ENCODE measurements at regions not wholly inside any gene's neighbourhood (a gene's known extent, or its start where the extent isn't known, plus 50 kb on each side); places are given as distances from the start of the nearest gene placed in this dataset.

DNA sequence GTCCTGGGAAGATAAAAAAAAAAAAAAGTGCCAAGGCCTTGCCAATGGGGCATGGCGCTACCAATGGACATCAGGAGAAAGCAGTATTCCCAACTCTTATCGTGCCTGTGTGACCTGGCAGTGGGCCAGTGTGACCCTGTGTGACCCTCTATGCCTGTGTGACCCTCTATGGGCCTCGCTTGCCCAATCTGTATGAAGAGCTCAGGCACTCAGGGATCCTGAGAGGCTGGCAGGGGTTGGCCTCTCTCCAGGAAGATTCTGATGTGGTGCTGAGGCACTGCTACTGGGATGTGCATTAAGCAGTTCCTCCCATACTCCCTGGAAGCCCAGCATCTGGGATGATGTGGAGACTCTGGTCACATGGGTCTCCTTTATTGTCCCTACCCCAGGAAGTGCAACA lies 179.2 kb downstream of the MACROH2A1 start:
- intact Hi-C loops (cut with micrococcal nuclease) = no loop called here

DNA sequence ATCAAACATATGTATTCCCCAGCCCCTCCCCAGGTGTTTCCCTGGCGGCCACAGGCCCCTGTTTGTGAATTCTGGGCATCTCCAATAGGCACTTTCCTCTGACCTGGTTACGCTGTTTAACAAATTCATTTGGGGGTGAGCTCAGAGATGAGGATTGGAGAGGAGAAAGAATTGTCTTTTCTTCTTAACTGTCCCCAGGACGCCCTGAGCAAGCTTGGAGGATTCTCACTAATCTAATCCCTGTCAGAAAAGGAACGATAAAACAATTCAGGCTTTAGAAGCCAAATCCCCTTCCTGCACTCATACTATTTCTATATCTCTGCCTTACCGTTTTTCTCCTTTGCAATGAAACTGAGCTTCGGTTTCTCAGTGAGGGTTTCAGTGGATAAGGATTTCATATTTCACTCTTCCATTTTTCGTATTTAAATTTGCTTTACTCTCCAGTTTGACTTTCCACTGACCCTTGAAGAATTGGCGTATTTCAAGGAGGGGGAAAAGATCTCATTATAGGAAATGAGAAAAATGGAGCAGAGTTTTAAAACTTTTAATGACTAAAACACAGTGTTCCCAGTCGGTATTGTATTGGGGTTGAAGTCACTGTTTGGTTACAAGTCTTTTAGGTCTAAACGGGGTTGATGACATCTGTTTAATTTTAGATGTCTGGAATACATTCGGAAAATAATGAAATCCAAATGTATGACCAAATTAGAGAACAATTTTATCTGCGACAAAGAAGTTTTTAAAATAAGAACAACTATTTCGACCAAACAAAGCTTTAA lies 180.1 kb downstream of the MACROH2A1 start:
- intact Hi-C loops (cut with micrococcal nuclease) = no loop called here

DNA sequence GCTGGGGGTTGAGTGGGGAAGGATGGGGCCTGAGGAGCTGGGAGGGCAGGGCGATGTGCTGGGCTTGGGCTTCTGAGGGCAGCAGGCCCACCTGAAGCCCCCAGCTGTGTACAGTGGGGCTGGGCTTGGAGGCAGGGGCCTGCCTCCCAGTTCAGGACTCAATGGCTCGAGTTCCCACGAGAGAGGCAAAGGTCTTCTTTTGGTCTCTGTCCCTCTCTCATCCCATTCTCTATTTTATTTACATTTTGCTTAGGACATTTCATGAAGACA lies 180.6 kb downstream of the MACROH2A1 start:
- intact Hi-C loops (cut with micrococcal nuclease) = no loop called here

DNA sequence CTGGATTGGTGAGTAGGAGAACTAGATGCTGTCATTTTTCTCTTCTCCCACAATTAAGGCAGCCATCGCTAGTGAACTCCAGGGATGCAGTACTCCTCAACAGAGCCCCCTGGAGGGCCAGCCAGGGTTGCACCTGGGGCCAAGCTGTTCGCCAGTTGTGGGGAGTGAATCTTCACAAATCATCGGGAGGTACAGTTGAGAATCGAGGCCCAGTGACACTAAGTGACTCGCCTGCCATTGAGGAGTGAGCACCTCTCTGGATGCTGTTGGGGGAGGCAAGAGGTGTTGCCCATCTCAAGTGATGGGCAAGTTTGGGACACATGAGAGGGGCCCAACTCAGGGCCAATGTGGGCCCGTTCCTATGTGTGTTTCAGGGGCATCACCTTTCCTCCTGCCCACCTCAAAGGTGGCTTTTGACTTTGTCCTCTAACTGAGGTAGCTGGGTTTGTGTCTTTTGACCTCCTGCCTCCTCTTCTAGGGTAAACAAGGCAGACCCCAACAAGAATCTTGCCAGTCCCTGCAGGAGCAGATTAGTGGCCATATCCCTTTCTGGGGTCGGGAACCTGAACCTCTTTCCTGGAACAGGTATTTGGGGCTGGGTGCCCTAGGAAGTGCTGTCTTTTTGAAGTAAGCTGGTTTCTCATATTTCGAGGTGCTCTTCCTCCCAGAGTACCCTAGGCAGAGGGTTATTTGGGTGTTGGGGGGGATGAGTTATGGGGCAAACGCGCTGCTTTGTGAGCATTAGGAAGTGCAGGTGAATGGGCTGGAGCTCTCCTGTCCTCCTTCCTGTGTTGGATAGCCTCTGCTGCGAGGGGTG lies 181.2 kb downstream of the MACROH2A1 start:
- intact Hi-C loops (cut with micrococcal nuclease) = no loop called here

DNA sequence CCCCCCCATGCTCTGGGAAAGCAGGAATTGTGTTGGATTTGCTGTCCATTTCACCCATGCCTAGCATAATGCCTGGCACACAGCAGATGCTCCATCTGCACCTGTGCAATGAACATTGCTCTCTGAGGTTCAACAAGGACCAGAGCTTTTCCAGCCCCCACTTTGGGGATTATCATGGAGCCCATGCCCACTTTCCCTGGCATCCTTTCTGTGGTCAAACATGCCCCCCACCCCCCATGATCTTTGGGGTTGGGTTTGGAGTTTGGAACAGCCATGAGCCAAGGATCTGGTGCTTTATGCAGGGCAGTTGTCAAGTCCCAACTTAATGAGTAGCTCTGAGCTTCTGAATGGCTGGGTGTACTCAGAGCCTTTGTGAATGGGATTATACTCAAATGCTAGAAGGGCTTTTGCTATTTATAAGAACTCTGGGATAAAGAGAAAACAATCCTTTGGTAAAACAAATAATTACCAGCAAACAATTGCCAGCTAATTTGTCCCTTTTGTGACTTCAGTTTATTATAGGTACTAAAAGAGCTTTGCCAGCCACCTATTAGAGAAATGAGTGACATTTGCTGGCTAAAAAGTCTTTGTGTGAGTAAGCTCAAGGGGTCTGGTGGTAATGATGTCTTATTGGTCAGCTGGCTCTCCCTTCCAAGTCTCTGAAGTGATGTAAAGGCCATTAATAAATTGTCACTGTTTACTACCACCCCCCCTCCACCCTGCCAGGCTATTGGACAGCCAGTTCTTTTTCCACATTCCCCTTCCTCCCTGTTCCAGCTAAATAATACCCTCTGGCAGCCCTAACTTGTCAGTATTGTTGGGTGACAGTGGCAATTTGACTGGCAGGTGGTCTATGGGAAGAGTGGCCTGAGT lies 182.3 kb downstream of the MACROH2A1 start:
- intact Hi-C loops (cut with micrococcal nuclease) = no loop called here

DNA sequence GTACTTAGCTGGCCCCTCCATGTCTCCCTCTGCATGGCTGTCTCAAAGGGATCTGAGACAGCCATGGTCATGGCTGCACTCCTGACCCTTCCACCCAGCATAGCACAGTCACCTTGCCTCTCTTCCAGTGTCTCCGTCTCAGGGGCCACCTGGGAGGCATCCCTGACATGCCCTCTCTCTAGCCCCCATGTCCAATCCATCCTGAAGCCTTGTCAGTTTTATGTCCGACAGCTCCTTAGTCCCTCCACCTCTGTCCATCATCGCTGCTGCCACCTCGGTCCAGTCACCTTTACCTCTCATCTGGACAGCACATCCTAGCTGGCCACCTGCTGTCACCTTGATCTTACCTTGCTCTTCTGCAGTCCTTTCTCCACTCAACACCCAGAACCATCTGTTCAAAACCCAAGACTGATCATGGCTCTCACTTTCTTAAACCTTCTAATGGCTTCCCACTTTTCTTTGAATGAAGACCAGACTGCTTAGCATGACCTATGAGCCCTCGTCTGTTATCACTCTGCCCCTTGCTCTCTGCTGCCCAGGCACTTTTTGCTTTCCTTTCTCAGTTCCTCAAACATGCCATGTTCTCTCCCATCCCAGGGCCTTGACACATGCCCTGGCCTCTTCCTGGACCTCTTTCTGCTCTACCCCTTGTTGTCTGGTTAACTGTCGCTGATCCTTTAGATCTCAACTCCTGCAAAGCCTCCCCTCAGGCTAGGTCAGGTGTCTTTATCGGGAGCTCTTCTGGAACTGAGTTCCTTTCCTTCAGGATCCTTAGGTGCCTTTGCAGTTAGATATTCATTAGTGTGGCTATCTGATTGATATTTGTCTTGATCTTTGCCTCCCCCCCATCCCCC lies 181.8 kb upstream of the PITX1 start:
- intact Hi-C loops (cut with micrococcal nuclease) = no loop called here

DNA sequence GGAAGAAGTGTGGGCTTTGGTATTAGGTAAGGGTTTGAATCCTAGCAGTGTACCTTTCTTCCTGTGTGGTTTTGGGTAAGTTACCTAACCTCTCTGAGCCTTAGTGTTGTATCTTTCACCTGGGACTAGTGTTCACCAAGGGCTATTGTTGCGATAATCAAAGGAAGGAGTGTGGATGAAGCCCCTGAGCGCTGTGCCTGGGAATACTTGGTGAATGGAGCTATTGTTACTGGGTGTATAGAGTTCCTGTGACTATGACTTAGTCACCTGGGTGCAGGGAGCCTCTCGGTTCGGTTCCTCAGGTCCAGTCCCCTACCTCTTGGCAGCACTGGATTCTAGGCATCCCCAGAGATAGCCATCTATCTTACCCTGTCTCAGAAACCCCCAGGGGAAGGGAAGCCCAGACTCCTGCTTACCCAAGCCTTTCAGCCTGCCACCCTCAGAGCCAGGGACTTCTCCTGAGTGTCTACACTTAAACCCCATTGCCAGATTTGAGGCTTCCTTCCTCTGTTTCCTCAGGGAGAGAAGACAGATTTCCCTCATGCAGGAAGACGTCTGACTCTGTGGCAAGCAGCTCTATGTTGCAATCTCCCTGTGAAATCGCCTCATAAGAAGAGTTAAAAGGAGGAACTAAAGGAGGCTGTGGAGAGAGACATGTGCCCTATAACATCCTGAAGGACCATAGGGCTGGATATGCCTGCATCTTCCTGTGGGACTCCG lies 181.0 kb upstream of the PITX1 start:
- intact Hi-C loops (cut with micrococcal nuclease) = no loop called here

- intact Hi-C loops (cut with micrococcal nuclease) = no loop called here
These were observed 179.6 kb upstream of the PITX1 start for GRCh38 chr5:135213466-135214239.

DNA sequence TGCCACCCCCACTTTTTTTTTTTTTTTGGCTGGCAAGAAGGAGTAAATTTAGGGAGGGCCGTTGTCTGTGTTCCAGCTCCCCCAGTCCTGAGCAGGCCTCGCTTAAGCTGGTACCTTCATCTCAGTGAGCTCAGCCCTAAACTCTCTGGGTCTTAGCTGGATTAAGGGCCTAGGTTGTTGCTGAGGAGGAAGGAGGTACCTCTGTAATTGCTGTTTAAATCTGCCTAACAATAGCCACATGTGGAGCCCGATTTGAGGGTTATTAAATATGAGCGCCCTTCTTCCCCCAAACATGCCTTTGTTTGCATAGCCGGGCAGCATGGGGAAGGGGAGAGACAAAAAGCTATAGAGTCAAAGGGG lies 179.0 kb upstream of the PITX1 start:
- intact Hi-C loops (cut with micrococcal nuclease) = no loop called here

DNA sequence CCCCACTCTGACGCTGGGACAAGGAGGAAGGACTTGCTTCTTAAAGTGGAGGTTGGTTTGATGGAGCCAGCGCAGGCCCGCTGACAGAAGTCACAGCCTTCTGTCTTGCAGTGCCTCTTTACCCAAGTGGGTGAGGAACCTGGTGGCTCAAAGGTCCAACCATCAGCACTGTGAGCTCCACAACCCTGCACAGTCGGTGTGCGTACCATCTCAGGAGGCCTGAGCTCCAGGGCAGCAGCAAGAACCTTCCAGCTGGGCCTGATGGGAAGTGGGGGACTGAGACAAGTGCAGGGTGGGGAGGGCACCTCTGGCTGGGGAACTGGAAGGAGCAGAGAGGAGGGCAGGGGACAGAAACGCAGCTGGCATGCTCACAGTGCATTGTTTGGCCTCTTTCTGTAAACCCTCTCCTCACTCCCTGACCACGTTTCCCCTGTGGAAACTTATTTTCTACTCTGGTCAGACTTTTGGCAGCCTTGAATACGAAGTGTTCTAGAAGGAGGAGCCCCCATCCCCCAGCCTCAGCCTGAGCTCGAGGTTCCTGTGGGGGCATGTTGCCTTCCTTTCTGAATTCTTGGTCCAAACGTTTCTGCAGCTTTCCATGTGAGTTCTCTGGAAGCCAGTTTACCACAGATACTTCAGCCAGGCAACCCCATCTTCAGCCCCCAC lies 178.5 kb upstream of the PITX1 start:
- intact Hi-C loops (cut with micrococcal nuclease) = no loop called here

- intact Hi-C loops (cut with micrococcal nuclease) = no loop called here
These were observed 177.8 kb upstream of the PITX1 start for GRCh38 chr5:135211791-135212190.

DNA sequence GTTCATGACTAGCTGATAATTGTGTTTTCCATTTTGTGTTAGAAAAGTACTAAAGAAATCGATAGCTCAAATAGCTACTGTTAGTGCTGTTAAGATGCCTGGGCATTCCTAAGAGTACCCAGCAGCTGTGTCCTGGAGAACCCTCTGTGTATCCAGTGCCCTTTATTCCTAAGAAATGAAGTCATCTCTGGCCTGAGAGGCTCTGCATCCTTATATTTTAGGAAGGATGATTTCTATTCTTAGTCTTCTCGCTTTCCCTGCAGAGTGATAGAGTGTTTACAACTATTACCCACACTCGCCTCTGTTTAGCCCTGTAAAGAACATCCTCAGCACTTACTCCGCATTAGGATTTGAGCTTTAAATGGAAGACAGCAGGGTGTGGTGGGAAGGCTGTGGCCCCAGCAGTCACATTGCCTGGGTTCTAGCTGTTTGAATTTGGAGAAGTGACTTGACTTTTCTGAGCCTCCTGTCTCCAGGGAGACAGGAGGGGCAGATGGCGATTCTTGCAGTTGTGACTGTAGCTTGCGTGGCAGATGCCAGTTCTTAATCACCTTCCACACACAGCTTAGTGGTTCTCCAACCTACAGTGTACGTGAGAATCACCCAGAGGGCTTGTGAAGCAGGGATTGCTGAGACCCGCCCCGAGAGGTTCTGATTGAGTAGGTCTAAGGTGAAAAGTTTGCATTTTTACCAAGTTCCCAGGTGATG lies 177.2 kb upstream of the PITX1 start:
- intact Hi-C loops (cut with micrococcal nuclease) = no loop called here

- intact Hi-C loops (cut with micrococcal nuclease) = no loop called here
These were observed 176.4 kb upstream of the PITX1 start for GRCh38 chr5:135210286-135211055.

DNA sequence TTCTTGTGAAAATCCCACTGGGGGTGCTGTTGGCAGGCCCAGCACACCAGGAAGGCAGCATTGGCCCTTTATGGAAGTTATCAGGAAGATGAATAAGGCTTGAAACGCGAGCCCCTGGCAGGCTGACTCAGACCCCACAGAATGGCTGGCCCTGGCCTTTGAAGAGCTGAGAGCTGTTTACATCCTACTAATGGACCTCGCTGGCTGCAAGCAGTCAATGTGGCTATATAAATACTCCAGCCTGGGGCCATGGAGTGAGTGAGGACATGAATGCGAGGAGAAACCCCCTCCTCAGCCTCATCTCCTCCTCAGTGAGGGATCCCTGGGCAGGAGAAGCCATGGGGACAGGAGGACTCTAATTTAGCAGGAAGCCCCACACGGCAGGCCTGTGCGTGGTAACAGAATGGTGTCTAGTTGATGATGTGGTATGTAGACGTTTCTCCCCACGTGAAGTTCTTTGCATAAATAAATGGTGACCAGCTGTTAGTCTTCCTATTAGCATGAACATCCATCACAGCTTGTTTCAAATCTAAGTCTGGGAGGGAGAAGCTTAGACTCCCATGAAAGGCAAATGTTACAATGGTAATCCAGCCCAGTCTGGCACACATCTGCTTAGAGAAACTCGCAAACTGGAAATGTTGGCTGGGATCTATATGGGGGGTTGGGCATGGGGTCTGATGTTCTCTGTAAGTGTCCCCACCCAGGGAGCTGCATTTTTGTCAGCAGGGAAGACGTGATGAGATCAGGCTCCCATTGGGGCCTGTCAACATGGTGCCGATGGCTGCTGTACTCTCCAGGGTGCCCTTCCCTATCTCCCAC lies 175.1 kb upstream of the PITX1 start:
- intact Hi-C loops (cut with micrococcal nuclease) = no loop called here

GRCh38 chr5:135208555-135208902 lies 174.5 kb upstream of the PITX1 start:
- intact Hi-C loops (cut with micrococcal nuclease) = no loop called here

DNA sequence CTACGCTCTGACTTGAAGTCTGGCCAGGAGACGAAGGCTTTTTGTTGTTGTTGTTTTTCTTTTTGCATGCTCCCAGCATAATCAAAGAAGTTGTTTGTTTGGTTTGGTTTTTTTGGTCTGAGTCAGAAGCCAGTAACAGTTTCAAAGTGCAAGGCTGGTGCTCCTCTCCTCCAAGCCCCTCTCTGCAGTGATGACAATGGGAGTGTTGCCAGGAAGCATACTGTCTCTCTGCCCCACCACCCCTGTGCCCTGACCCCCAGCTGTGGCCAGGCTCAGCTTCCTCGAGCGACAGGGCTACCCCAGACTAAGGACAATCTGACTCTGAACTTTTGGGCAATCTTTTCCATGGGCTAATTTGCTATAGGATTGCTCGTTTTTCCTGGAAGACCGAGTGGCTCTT lies 173.8 kb upstream of the PITX1 start:
- intact Hi-C loops (cut with micrococcal nuclease) = no loop called here

GRCh38 chr5:135206862-135207261 lies 172.8 kb upstream of the PITX1 start:
- intact Hi-C loops (cut with micrococcal nuclease) = no loop called here

Data from T-helper 2 cell treated with Interferon-gamma antibody and Interleukin-4, amounts not matched to agents 100 ng/mL and 5 ng/mL, for 36 hours (primary cell).